ENCODE measurements at regions not wholly inside any gene's neighbourhood (a gene's known extent, or its start where the extent isn't known, plus 50 kb on each side); places are given as distances from the start of the nearest gene placed in this dataset.

DNA sequence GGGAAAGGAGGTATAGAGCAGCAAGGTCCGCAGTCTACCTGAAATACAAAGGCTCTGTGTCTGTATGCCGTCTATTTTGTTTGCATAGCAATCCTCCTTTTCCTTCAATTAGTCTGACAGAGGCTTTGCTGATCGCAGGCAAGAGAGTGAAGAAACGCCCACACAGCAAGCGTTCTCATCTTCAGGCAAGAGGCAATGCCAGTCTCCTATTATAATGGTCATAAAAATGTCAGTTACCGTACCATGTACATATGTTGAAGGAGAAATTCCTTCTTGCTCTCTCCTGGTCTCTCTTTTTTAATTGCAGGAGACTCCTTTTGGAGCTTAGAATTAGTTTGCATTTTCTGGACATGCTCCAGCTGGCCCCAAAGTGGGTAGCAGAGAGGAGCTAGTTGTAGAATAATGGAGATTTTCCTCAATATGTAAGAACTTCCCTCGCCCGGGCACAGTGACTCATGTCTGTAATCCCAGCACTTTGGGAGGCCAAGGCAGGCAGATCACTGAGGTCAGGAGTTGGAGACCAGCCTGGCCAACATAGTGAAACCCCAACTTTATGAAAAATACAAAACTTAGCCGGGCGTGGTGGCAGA, 139.5 kb downstream of the PFKFB3 start:
- DNase-seq (ENCODE audit: low read depth in 2 of 2), result no peak

DNA sequence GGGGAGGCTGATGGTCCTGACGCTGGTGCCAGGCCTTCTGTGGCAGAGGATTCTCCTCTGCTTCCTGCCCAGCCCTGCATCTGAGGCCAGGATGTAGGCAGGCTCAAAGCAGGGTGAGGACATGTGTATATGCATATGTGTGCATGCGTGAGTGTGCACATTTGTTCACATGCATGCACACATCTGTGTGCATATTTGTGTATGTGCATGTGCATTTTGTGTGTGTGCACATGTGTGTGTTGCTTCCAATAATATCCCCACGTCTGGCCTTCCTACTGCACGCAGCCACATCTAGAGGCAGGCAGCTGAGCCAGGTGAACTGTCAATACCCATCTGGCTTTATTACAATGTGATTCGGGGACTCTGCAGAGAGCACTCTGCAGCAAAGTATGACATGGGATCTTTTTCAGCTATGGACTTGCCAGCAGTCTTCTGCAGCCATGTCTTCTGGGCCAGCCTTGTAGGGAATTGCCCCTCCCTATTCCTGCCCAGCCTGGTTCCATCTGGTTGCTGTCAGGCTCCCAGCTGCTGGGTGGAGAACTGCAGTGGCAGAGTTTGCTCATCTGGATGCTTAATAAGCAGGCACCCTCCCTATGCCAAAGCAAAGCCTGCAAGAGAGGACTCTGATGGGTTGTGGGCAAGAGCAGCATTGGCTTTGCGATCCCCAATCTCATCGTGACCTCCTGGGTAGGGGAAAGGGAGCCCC, 140.7 kb downstream of the PFKFB3 start:
- no peak for DNase-seq (ENCODE audit: low read depth in 2 of 2)

DNA sequence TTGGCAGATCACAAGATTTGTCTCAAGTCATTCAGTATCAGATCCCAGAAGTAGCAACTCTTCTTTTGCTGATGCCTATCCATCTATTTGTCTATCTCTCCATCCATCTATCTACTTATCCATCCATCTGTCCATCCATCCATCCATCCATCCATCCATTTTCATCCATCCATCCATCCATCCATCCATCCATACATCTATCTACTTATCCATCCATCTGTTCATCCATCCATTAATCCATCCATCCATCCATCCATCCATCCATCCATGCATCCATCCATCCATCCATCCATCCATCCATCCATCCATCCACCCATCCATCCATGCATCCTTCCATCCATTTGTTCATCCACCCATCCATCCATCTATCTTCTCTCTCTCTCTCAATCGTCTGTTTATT, 142.7 kb downstream of the PFKFB3 start:
- no peak for DNase-seq (ENCODE audit: low read depth in 2 of 2)

DNA sequence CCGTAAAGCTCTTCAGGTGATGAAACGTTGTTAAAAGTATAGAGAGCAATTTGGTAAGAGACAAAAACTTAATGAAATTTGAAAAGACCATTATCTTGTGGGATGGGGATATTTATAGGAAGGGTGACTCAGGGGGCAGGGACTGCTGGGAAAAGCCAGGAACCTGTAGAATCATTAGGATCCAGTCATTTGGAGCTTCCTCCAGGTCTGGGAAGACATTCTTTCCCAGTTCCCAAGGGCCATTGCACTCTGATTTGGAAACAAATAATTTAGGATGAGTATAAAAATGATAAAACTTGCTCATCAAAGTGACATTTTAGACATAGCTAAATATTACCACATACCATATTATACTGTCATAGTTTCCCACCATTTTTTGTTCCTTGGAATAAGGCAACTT, 143.9 kb downstream of the PFKFB3 start:
- DNase-seq (ENCODE audit: low read depth in 2 of 2), result no peak

DNA sequence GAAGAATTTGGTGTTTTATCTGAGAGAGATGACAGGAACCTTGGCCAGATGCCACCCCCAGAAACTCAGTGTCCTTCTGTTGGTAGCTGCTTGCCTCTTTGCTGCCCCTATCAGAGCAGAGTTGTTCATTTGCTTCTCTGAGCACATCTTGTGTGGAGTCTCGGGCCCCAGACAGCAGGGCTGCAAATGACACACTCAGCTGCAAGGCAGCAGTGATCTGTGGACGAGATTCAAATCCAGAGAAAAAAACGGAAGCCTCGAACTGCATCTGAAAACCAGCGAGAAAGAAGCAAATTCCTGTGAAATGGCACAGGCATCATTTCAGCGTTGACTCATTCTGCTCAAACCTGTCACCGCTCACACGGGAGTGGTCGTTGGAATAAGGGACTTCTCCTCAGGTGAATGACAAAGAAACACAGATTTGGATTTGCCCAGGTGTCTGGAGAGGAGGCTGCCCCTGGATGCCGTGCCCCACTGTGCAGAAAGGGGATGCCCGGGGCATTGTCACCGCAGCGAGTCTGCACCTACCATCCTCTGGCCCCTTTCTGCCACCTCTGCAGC, 144.7 kb downstream of the PFKFB3 start:
- DNase-seq (ENCODE audit: low read depth in 2 of 2), result peak; percentile 36 to 68

DNA sequence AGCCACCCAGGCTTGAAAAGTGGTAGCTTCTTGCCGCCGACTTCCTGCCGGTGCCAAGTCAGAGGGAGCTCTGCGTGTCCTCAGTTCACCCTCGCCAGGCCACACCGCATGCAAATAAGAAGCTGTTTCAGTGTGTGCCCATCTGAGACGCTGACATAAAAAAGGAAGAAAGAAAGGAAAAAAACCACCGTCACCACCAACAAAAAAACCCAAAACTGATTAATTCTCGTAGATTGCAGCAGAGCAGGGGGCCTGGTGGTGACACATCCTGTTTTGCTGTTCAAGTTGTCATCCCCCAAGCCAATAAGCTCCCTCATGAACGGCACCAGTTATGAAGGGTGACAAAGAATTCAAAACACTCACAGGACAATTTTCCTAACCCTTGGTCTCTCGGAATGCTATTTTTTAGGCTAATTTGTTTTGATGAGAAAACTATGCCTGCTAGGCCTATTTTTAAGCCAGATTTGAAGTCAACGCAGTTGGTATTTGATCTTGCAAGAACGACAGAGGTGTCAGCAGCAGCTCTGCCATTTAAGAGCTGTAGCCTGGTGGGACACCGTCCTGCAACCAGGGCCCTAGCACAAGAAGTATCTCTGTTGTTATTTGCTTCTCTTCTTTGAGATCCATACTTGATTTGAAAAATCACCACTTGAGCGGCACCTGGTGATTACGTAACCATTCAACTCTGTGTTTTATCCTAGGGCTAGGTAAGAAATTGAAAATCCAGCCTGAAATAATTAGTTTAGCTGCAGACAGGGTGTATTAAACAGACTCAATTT, 145.6 kb downstream of the PFKFB3 start:
- DNase-seq (ENCODE audit: low read depth in 2 of 2), result peak; percentile 76 to 81

DNA sequence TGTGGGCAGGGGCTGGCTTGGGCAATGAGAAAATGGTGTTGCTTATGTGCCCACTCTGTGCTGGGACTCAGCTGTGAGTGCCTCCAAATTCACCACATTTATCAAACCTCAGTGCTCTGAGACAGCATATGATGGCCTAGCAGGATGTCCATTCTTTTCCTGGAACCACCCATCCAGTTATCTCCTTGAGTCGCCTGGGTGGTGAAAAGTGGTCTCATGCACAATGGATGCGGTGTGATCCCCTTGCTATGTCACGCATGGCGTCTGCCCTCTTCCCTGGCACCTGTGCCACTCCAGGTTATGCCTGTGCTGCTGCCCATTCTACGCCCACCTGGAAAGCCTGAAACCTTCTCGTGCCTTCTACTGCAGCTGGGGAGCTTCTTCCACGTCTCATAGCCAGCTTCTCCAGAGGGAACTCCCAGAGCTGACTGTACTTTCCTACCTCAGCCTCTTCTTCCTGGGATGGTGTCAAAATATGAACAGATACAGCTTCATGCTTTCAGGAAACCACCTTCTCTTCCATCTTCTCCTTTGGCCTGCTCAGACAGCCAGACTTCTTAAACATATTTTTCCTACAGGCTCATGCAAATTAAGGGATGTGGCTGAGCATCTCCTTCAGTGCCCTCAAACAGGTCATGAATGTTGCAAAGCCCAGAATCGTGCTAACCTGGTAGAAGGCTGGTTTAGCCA, 147.3 kb downstream of the PFKFB3 start:
- no peak for DNase-seq (ENCODE audit: low read depth in 2 of 2)

DNA sequence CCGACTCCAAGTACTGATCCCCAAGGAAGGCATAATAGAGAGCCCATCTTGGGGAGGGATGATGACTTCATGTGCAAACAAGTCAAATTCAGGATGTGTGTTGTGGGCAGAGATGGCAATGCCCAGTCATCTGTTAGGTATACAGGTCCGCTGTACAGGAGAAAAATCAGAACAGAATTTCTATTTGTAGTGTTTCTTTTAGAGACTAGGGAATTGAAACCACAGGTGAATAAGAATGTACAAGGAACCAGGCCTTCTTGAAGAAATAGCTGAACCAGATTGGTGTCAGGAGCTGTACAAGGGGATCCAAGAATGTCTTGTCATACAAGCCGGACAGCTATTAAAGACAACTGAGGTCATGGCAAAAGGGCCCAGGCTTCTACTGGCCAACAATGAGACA, 147.9 kb downstream of the PFKFB3 start:
- DNase-seq (ENCODE audit: low read depth in 2 of 2), result no peak

DNA sequence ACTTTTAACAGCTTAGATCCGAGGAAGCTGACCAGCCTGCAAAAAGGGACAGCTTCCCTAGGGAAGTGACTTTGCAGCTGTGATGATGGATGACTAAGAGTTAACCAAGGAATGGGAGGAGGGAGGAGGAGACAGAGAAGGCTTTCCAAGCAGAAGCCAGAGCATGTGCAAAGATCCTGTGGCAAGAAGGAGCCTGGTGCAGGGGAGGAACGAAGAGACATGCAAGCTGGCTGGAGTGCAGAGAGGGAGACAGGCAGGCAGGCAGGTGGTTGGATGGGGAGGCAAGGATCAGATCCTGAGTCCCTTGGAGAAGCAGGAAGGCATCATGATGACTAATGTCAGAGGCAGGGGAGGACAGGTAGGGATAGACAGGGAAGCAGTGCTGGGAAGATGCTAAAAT, 148.8 kb downstream of the PFKFB3 start:
- DNase-seq (ENCODE audit: low read depth in 2 of 2), result no peak

DNA sequence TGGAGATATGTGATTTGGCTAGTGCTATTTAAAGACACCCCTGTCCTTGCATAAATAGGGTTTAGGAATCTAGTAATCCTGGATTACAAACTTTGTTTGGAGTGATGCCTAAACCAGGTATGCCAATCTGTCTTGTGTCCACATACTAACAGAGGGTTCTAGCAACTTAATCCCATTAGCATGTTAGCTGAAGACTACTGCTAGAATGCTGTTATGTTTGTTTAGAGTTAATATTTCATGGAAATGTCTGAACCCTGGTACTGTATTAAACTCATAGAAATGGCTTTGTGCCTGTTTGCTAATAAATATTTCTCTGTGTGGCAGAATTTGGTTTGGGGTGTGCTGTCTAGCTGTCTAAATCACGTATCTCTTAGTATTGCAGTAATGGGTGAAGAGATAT, 150.8 kb downstream of the PFKFB3 start:
- no peak for DNase-seq (ENCODE audit: low read depth in 2 of 2)

DNA sequence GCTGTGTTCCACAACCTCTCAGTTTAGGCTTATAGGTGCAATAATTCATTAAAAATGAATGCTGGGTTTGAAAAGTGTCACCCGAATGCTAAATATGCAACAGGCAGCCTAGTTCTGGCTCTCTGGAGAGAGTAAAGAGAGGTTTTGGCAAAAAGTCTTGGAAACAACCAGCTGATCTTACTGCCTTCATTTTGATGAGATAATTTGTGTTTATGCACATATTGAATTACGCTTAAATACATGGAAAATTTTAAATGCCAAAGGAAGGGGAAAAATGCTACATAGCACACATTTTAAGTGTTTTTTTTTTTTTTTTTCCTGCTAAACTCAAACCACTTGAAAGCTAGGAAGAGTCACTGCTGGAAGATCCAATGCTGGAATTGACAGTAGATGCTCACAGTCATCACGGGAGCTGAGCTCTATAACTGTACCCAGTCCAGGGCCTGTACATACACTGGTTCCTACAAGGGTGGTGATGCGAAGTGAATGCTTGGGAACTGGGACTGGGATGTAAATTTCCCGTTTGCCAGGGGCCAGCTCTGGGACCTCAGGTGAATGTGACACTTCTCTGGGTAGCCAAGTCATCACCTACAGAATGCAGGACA, 151.5 kb downstream of the PFKFB3 start:
- DNase-seq (ENCODE audit: low read depth in 2 of 2), result no peak

DNA sequence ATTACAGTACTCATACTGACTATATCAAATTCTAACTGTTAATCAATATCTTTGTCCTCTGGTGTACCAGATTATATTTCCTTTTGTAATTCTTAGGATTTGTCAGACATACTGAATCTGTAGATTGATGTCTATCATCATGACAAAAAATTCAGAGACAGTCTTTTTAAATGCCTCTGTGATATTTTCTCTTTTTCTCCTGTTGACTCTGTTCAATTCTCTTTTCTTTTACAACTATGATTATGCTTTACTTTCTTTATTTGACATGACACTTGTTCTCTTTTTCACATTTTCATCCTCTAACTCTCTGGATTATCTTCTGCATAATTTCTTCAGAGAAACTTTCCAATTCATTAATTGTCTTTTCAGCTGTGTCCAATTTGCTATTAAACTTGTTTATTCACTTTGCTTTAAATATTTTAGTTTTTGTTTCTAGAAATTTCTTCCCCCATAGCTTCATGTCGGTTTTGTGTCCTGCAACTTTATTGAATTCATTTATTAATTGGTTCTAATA, 153.6 kb downstream of the PFKFB3 start:
- DNase-seq (ENCODE audit: low read depth in 2 of 2), result no peak

DNA sequence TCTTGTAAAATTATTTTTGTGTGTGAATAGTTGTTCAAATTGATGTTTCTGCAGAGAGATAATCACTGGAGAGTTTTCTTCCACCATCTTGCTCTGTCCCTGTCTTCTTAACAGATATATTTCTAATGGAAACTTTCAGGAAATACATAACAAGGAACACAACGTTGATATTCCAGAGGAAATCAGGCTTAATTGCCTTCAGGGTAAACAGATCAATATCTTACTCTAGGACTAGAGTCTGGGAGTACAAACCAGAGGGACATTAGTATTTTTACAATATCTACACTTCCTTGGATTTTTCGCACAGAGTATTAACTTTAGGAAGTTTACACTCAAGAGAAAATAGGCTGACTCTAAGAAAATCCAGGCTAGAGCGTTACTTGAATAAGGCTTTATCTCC, 159.1 kb downstream of the PFKFB3 start:
- DNase-seq (ENCODE audit: low read depth in 2 of 2), result no peak

DNA sequence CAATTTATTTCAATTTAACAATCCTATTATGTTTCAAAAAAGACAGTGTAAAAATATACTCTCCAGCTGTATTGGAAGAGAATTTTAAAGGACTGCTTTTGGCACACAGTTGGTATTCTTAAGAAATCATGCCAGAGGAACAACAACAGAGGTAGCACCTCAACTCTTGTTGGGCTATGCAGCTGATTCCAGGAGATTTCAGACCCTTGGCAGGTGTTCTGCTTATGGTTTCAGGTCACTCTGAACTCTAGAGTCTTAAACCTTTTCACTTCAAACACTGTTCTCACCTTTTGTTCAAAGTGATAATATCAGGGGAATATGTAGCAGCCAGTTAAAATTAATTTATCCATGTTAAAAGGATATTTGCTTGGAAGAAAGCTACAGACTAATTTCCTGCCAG, 160.1 kb downstream of the PFKFB3 start:
- no peak for DNase-seq (ENCODE audit: low read depth in 2 of 2)

DNA sequence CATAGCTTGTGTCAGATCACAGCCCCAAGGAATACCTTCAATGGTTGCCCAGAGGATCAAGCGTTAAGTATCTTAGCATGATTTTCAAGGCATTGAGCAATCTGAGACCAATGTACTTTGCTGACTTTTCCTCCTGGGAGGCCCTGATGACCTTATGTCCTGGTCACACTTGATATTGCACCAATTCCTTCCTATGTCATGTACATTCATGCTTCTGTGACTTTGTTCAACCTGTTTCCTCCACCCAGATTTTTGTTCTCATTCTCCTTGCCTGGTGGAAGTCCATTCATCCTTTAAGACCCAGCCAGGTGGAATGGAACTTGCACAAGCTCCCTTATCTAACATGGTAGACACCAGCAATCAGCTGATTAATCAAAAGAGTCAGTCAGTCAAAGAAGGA, 160.8 kb downstream of the PFKFB3 start:
- DNase-seq (ENCODE audit: low read depth in 2 of 2), result no peak

DNA sequence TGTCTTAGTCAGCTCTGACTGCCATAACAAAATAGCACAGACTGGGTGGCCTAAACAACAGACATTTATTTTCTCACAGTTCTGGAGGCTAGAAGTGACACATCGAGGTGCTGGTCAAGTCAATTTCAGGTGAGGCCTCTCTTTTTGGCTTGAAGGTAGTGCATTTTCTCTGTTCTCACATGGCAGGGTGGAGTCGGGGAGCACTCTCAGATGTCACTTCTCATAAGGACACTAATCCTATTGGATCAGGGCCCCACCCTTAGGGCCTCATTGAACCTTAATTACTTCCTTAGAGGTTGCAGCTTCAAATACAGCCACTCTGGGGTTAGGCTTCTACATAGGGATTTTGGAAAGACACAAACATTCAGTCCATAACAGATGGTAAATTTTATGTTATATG, 161.6 kb downstream of the PFKFB3 start:
- DNase-seq (ENCODE audit: low read depth in 2 of 2), result no peak

DNA sequence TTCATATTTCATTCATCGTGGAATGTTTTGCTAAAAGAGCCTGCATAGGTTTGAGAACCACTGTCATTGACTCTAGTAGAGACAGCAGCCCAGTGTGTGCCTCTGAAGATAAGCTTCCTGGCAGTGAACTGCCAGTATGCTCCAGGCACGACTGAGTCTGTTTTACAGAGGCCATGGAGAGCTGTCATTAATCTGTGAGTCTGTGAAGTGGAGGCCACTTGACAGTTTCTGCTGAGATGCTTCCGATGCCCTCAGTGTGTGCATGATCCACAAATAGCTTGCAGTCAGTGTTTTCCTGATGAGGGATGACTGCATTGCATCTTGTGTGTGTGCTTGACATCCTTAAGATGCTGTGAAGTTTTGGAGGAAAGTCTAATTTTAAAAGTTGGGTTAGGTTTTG, 162.2 kb downstream of the PFKFB3 start:
- no peak for DNase-seq (ENCODE audit: low read depth in 2 of 2)

DNA sequence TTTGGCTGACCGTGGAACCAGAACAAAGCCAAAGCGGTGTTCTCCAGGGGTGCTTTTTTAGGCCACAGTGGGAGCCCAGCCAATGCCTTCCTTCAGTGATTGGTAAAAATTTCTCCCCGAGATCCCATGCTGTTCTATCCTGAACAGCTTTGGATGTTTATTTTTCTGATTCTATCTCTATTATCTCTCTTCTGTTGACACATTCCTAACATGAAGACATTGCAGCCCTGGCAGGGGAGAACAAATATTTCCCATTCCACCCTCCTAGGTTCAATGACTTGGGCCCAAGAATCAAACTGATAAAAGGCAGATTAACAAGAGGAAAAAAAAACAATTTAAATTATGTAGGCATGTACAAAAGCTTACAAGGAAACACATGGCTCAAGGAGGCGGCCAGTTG, 162.7 kb downstream of the PFKFB3 start:
- DNase-seq (ENCODE audit: low read depth in 2 of 2), result no peak

All from stimulated activated CD8-positive, alpha-beta memory T cell treated with anti-CD3 and anti-CD28 coated beads, Interleukin-15, amount 100 ng/mL, for 48 hours (primary cell).